Osteocyte (in vitro differentiated cells): ENCODE measurements at regions not wholly inside any gene's neighbourhood (a gene's known extent, or its start where the extent isn't known, plus 50 kb on each side); places are given as distances from the start of the nearest gene placed in this dataset.

Experiments used
- DNase-seq: peaks from one replicate; pipeline ENCODE4 v3.0.0; 2021; ENCODE audit warnings: mixed read lengths; ENCODE audit not compliant: unreplicated experiment; ENCODE audit errors: extremely low spot score
- H3K27ac Mint-ChIP-seq: one replicate; pipeline ENCODE4 v1.8.0; 2021; ENCODE audit warnings: mild to moderate bottlenecking, mixed read lengths; ENCODE audit not compliant: unreplicated experiment
- H3K27me3 Mint-ChIP-seq: one replicate; pipeline ENCODE4 v1.8.0; 2021; ENCODE audit warnings: mixed read lengths; ENCODE audit not compliant: unreplicated experiment
- H3K36me3 Mint-ChIP-seq: one replicate; pipeline ENCODE4 v1.8.0; 2021; ENCODE audit warnings: mixed read lengths; ENCODE audit not compliant: unreplicated experiment
- H3K4me1 Mint-ChIP-seq: one replicate; pipeline ENCODE4 v1.8.0; 2021; ENCODE audit warnings: mixed read lengths; ENCODE audit not compliant: unreplicated experiment
- H3K4me3 Mint-ChIP-seq: one replicate; pipeline ENCODE4 v1.8.0; 2021; ENCODE audit warnings: mild to moderate bottlenecking, moderate library complexity, mixed read lengths; ENCODE audit not compliant: unreplicated experiment
- H3K9me3 Mint-ChIP-seq: one replicate; pipeline ENCODE4 v1.8.0; 2021; ENCODE audit warnings: mixed read lengths; ENCODE audit not compliant: unreplicated experiment
- CTCF ChIP-seq: fragments of 200-600 bp; sonication (generic); IDR thresholded peaks from 2 replicates; pipeline ENCODE4 v1.5.0; 2021; ENCODE audit warnings: antibody characterized with exemption, mild to moderate bottlenecking, moderate library complexity

GRCh38 chr15:93789441-93789840 is 441.9 kb upstream of the MCTP2 start:
- H3K36me3 Mint-ChIP-seq: no peaks in the 10 kb centered on the region
- no peak for TF ChIP-seq CTCF
- no peaks in the 10 kb centered on the region for H3K4me1 Mint-ChIP-seq
- no peak for DNase-seq
- no peak overlapping the region for H3K4me3 Mint-ChIP-seq
- peaks cover 11% of the 10 kb centered on the region for H3K9me3 Mint-ChIP-seq
- no peak overlapping the region for H3K27ac Mint-ChIP-seq
- no peaks in the 10 kb centered on the region for H3K27me3 Mint-ChIP-seq

GRCh38 chr15:93780073-93780472 is 451.3 kb upstream of the MCTP2 start:
- H3K36me3 Mint-ChIP-seq: no peaks in the 10 kb centered on the region
- no peak for TF ChIP-seq CTCF
- no peak for DNase-seq
- H3K4me3 Mint-ChIP-seq: no peak overlapping the region
- no peaks in the 10 kb centered on the region for H3K4me1 Mint-ChIP-seq
- no peaks in the 10 kb centered on the region for H3K27me3 Mint-ChIP-seq
- no peaks in the 10 kb centered on the region for H3K9me3 Mint-ChIP-seq
- H3K27ac Mint-ChIP-seq: no peak overlapping the region

GRCh38 chr15:93779341-93779740 is 452.0 kb upstream of the MCTP2 start:
- no peaks in the 10 kb centered on the region for H3K4me1 Mint-ChIP-seq
- no peaks in the 10 kb centered on the region for H3K9me3 Mint-ChIP-seq
- no peak overlapping the region for H3K27ac Mint-ChIP-seq
- no peak overlapping the region for H3K4me3 Mint-ChIP-seq
- no peaks in the 10 kb centered on the region for H3K27me3 Mint-ChIP-seq
- H3K36me3 Mint-ChIP-seq: no peaks in the 10 kb centered on the region
- TF ChIP-seq CTCF: no peak
- no peak for DNase-seq

GRCh38 chr15:93771196-93772030 is 459.9 kb upstream of the MCTP2 start:
- no peaks in the 10 kb centered on the region for H3K27me3 Mint-ChIP-seq
- DNase-seq: no peak
- H3K36me3 Mint-ChIP-seq: no peaks in the 10 kb centered on the region
- H3K9me3 Mint-ChIP-seq: peaks cover 22% of the 10 kb centered on the region
- H3K4me1 Mint-ChIP-seq: no peaks in the 10 kb centered on the region
- no peak overlapping the region for H3K27ac Mint-ChIP-seq
- no peak for TF ChIP-seq CTCF
- H3K4me3 Mint-ChIP-seq: no peak overlapping the region

- Mint-ChIP-seq H3K4me1 (no peaks in the 10 kb centered on the region), H3K9me3 (peaks cover 22% of the 10 kb centered on the region), H3K27me3 (no peaks in the 10 kb centered on the region), H3K27ac (no peak overlapping the region), H3K4me3 (no peak overlapping the region), H3K36me3 (no peaks in the 10 kb centered on the region)
- DNase-seq: no peak
- TF ChIP-seq CTCF: no peak
These were observed 460.6 kb upstream of the MCTP2 start for GRCh38 chr15:93770788-93771187.
